ENCODE measurements at regions not wholly inside any gene's neighbourhood (a gene's known extent, or its start where the extent isn't known, plus 50 kb on each side); places are given as distances from the start of the nearest gene placed in this dataset.

- TF ChIP-seq, protein P1, sequence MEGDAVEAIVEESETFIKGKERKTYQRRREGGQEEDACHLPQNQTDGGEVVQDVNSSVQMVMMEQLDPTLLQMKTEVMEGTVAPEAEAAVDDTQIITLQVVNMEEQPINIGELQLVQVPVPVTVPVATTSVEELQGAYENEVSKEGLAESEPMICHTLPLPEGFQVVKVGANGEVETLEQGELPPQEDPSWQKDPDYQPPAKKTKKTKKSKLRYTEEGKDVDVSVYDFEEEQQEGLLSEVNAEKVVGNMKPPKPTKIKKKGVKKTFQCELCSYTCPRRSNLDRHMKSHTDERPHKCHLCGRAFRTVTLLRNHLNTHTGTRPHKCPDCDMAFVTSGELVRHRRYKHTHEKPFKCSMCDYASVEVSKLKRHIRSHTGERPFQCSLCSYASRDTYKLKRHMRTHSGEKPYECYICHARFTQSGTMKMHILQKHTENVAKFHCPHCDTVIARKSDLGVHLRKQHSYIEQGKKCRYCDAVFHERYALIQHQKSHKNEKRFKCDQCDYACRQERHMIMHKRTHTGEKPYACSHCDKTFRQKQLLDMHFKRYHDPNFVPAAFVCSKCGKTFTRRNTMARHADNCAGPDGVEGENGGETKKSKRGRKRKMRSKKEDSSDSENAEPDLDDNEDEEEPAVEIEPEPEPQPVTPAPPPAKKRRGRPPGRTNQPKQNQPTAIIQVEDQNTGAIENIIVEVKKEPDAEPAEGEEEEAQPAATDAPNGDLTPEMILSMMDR (IDR thresholded peaks at IDR 0.05 in 2 of 3, conservative IDR thresholded peaks at IDR 0.05 in 1 of 3; ENCODE audit: insufficient read depth in 2 of 3, low read depth in 1 of 3, low read length in 3 of 3) = no peak
- TF ChIP-seq SIX5 (IDR thresholded peaks at IDR 0.05; ENCODE audit: borderline replicate concordance in 1 of 2, insufficient read depth in 1 of 2, low read depth in 1 of 2, low read length in 2 of 2) = no peak
- TF ChIP-seq EZH2 (IDR thresholded peaks at IDR 0.05; ENCODE audit: borderline replicate concordance, low read depth, low read length) = no peak
- TF ChIP-seq SP2 (IDR thresholded peaks at IDR 0.05; ENCODE audit: extremely low read depth, low read depth, low read length, poor library complexity, severe bottlenecking) = no peak
- TF ChIP-seq TBP (optimal IDR thresholded peaks at IDR 0.05; ENCODE audit: low read depth, low read length) = no peak
Measured at GRCh38 chr10:6843894-6844650, 264.0 kb upstream of the PRKCQ start.
